ENCODE measurements at regions not wholly inside any gene's neighbourhood (a gene's known extent, or its start where the extent isn't known, plus 50 kb on each side); places are given as distances from the start of the nearest gene placed in this dataset.

GRCh38 chr10:83892737-83893136, 246.6 kb upstream of the GHITM start:
- Histone ChIP-seq H3K4me2 (ENCODE audit: low read length) (no peak overlapping the region), H3K9ac (ENCODE audit: low read length) (no peak overlapping the region), H3K4ac (ENCODE audit: low read depth, low read length) (no peak overlapping the region), H3K56ac (ENCODE audit: low read length) (no peak overlapping the region), H3K18ac (ENCODE audit: low read length) (no peak overlapping the region), H4K5ac (ENCODE audit: low read length) (no peak overlapping the region), H3K27ac (ENCODE audit: low read depth, low read length) (no peak overlapping the region), H2BK15ac (replicated peaks; ENCODE audit: low read depth) (no peak overlapping the region), H3K79me1 (ENCODE audit: low read length) (no peaks in the 10 kb centered on the region), H3K36me3 (ENCODE audit: control insufficient read depth, insufficient read depth, low read length) (no peaks in the 10 kb centered on the region), H3K27me3 (ENCODE audit: insufficient read depth, low read length, poor library complexity) (no peaks in the 10 kb centered on the region), H2BK120ac (ENCODE audit: low read depth, low read length) (no peak overlapping the region), H3K4me1 (ENCODE audit: control insufficient read depth, low read depth, low read length) (peaks cover 2% of the 10 kb centered on the region), H2AK5ac (ENCODE audit: low read length) (no peak overlapping the region), H4K8ac (ENCODE audit: low read depth, low read length) (no peak overlapping the region), H3K23ac (ENCODE audit: low read length) (no peak overlapping the region), H3K79me2 (ENCODE audit: control insufficient read depth, insufficient read depth, low read length) (no peaks in the 10 kb centered on the region), H3K4me3 (ENCODE audit: low read length) (no peak overlapping the region), H2BK5ac (ENCODE audit: low read length) (no peak overlapping the region)
- DNase-seq = no peak
- no CpG with 5 or more reads among the region's 6 CpGs for WGBS (ENCODE audit: extremely low coverage, insufficient coverage, low lambda C conversion rate)

- Histone ChIP-seq H3K4me3 (ENCODE audit: low read length) (no peak overlapping the region), H3K27ac (ENCODE audit: low read depth, low read length) (no peak overlapping the region), H3K79me1 (ENCODE audit: low read length) (no peaks in the 10 kb centered on the region), H3K4me2 (ENCODE audit: low read length) (no peak overlapping the region), H2BK120ac (ENCODE audit: low read depth, low read length) (no peak overlapping the region), H3K36me3 (ENCODE audit: control insufficient read depth, insufficient read depth, low read length) (no peaks in the 10 kb centered on the region), H3K23ac (ENCODE audit: low read length) (no peak overlapping the region), H4K5ac (ENCODE audit: low read length) (no peak overlapping the region), H4K8ac (ENCODE audit: low read depth, low read length) (no peak overlapping the region), H3K27me3 (ENCODE audit: insufficient read depth, low read length, poor library complexity) (no peaks in the 10 kb centered on the region), H2AK5ac (ENCODE audit: low read length) (no peak overlapping the region), H3K79me2 (ENCODE audit: control insufficient read depth, insufficient read depth, low read length) (no peaks in the 10 kb centered on the region), H2BK15ac (replicated peaks; ENCODE audit: low read depth) (no peak overlapping the region), H2BK5ac (ENCODE audit: low read length) (no peak overlapping the region), H3K18ac (ENCODE audit: low read length) (no peak overlapping the region), H3K9ac (ENCODE audit: low read length) (no peak overlapping the region), H3K4ac (ENCODE audit: low read depth, low read length) (no peak overlapping the region), H3K56ac (ENCODE audit: low read length) (no peak overlapping the region), H3K4me1 (ENCODE audit: control insufficient read depth, low read depth, low read length) (peaks cover 2% of the 10 kb centered on the region)
- DNase-seq = no peak
- WGBS (ENCODE audit: extremely low coverage, insufficient coverage, low lambda C conversion rate) = no CpG with 5 or more reads among the region's 6 CpGs
Measured at GRCh38 chr10:83896219-83896618, 243.1 kb upstream of the GHITM start.

- H3K36me3 ChIP-seq (ENCODE audit: control insufficient read depth, insufficient read depth, low read length) = no peaks in the 10 kb centered on the region
- WGBS (ENCODE audit: extremely low coverage, insufficient coverage, low lambda C conversion rate) = no CpG with 5 or more reads among the region's 1 CpG
Measured at GRCh38 chr10:83897626-83898025, 241.7 kb upstream of the GHITM start.

DNA sequence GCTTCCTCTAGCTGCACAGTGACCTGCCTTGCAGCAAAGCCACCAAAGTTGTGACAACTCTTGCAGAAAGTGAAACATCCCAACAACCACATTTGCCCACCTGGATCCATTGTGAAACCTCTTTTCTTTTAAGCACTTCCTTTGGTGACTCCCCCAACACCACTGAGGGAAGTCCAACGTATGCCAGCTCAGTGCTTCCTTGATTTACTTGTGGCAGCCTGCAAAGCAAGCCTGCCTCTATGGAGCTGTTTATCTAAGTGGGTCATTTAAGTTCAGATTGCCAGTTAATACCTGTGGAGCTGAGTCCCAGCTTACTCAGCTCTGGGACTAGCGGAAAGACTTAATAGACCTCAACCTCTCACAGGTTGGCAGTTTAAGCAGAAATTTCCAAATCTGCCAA, 230.8 kb upstream of the GHITM start:
- no peak overlapping the region for H3K56ac ChIP-seq (ENCODE audit: low read length)
- H3K79me2 ChIP-seq (ENCODE audit: control insufficient read depth, insufficient read depth, low read length) = no peaks in the 10 kb centered on the region
- H3K36me3 ChIP-seq (ENCODE audit: control insufficient read depth, insufficient read depth, low read length) = no peaks in the 10 kb centered on the region
- no peak overlapping the region for H3K4ac ChIP-seq (ENCODE audit: low read depth, low read length)
- no peak overlapping the region for H3K4me3 ChIP-seq (ENCODE audit: low read length)
- no peak overlapping the region for H4K8ac ChIP-seq (ENCODE audit: low read depth, low read length)
- H3K79me1 ChIP-seq (ENCODE audit: low read length) = no peaks in the 10 kb centered on the region
- no peak overlapping the region for H4K5ac ChIP-seq (ENCODE audit: low read length)
- H2BK120ac ChIP-seq (ENCODE audit: low read depth, low read length) = no peak overlapping the region
- H2BK15ac ChIP-seq (replicated peaks; ENCODE audit: low read depth) = no peak overlapping the region
- H2AK5ac ChIP-seq (ENCODE audit: low read length) = no peak overlapping the region
- H3K18ac ChIP-seq (ENCODE audit: low read length) = no peak overlapping the region
- H3K27me3 ChIP-seq (ENCODE audit: insufficient read depth, low read length, poor library complexity) = no peaks in the 10 kb centered on the region
- H3K23ac ChIP-seq (ENCODE audit: low read length) = no peak overlapping the region
- H3K4me2 ChIP-seq (ENCODE audit: low read length) = no peak overlapping the region
- WGBS (ENCODE audit: extremely low coverage, insufficient coverage, low lambda C conversion rate) = no CpG with 5 or more reads among the region's 2 CpGs
- peak; percentile 52 for DNase-seq
- H3K9ac ChIP-seq (ENCODE audit: low read length) = no peak overlapping the region
- H3K27ac ChIP-seq (ENCODE audit: low read depth, low read length) = no peak overlapping the region
- H2BK5ac ChIP-seq (ENCODE audit: low read length) = no peak overlapping the region
- peaks cover 8% of the 10 kb centered on the region for H3K4me1 ChIP-seq (ENCODE audit: control insufficient read depth, low read depth, low read length)

More at GRCh38 chr10:83897626-83898025, 241.7 kb upstream of the GHITM start:
- no peak overlapping the region for H3K4ac ChIP-seq (ENCODE audit: low read depth, low read length)
- no peak overlapping the region for H3K4me3 ChIP-seq (ENCODE audit: low read length)
- no peak overlapping the region for H3K9ac ChIP-seq (ENCODE audit: low read length)
- H3K4me2 ChIP-seq (ENCODE audit: low read length) = no peak overlapping the region
- H4K5ac ChIP-seq (ENCODE audit: low read length) = no peak overlapping the region
- no peak overlapping the region for H2AK5ac ChIP-seq (ENCODE audit: low read length)
- H3K27me3 ChIP-seq (ENCODE audit: insufficient read depth, low read length, poor library complexity) = no peaks in the 10 kb centered on the region
- peak; percentile 71 for DNase-seq
- H3K18ac ChIP-seq (ENCODE audit: low read length) = no peak overlapping the region
- H2BK120ac ChIP-seq (ENCODE audit: low read depth, low read length) = no peak overlapping the region
- H2BK5ac ChIP-seq (ENCODE audit: low read length) = no peak overlapping the region
- peak overlapping the region; percentile 45 for H3K27ac ChIP-seq (ENCODE audit: low read depth, low read length)
- H3K23ac ChIP-seq (ENCODE audit: low read length) = no peak overlapping the region
- no peak overlapping the region for H2BK15ac ChIP-seq (replicated peaks; ENCODE audit: low read depth)
- no peak overlapping the region for H4K8ac ChIP-seq (ENCODE audit: low read depth, low read length)
- peaks cover 2% of the 10 kb centered on the region for H3K4me1 ChIP-seq (ENCODE audit: control insufficient read depth, low read depth, low read length)
- H3K56ac ChIP-seq (ENCODE audit: low read length) = no peak overlapping the region
- no peaks in the 10 kb centered on the region for H3K79me1 ChIP-seq (ENCODE audit: low read length)
- H3K79me2 ChIP-seq (ENCODE audit: control insufficient read depth, insufficient read depth, low read length) = no peaks in the 10 kb centered on the region

DNA sequence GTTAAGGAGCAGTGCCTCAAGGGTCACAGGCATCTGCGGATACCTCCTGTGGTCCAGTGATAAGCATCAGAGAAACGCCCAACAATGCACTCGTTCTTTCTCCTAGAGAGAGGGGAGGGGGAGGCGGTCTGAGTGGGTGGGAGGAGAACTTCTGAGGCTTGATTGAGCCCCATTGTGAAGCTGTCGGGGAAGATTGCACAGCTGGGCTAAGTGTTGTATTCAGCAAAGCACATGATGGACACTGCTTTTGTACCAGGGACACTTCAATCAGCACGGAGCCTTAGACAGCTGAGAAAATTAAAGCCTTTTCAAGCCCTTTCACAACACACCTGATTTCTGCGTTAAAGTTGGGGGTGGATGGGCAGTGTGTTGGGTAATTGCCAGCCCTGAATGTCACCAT, 230.3 kb upstream of the GHITM start:
- H3K79me2 ChIP-seq (ENCODE audit: control insufficient read depth, insufficient read depth, low read length) = no peaks in the 10 kb centered on the region
- H3K9ac ChIP-seq (ENCODE audit: low read length) = no peak overlapping the region
- H3K36me3 ChIP-seq (ENCODE audit: control insufficient read depth, insufficient read depth, low read length) = no peaks in the 10 kb centered on the region
- H3K23ac ChIP-seq (ENCODE audit: low read length) = no peak overlapping the region
- H3K4me3 ChIP-seq (ENCODE audit: low read length) = no peak overlapping the region
- H2BK120ac ChIP-seq (ENCODE audit: low read depth, low read length) = no peak overlapping the region
- peak; percentile 70 for DNase-seq
- H2BK15ac ChIP-seq (replicated peaks; ENCODE audit: low read depth) = no peak overlapping the region
- H3K79me1 ChIP-seq (ENCODE audit: low read length) = no peaks in the 10 kb centered on the region
- H3K4ac ChIP-seq (ENCODE audit: low read depth, low read length) = no peak overlapping the region
- no peak overlapping the region for H2BK5ac ChIP-seq (ENCODE audit: low read length)
- H4K5ac ChIP-seq (ENCODE audit: low read length) = no peak overlapping the region
- no peak overlapping the region for H3K18ac ChIP-seq (ENCODE audit: low read length)
- no peak overlapping the region for H3K56ac ChIP-seq (ENCODE audit: low read length)
- H3K4me1 ChIP-seq (ENCODE audit: control insufficient read depth, low read depth, low read length) = peaks cover 8% of the 10 kb centered on the region
- WGBS (ENCODE audit: extremely low coverage, insufficient coverage, low lambda C conversion rate) = no CpG with 5 or more reads among the region's 7 CpGs
- H4K8ac ChIP-seq (ENCODE audit: low read depth, low read length) = no peak overlapping the region
- no peak overlapping the region for H2AK5ac ChIP-seq (ENCODE audit: low read length)
- H3K27ac ChIP-seq (ENCODE audit: low read depth, low read length) = no peak overlapping the region
- H3K27me3 ChIP-seq (ENCODE audit: insufficient read depth, low read length, poor library complexity) = no peaks in the 10 kb centered on the region
- H3K4me2 ChIP-seq (ENCODE audit: low read length) = no peak overlapping the region

DNA sequence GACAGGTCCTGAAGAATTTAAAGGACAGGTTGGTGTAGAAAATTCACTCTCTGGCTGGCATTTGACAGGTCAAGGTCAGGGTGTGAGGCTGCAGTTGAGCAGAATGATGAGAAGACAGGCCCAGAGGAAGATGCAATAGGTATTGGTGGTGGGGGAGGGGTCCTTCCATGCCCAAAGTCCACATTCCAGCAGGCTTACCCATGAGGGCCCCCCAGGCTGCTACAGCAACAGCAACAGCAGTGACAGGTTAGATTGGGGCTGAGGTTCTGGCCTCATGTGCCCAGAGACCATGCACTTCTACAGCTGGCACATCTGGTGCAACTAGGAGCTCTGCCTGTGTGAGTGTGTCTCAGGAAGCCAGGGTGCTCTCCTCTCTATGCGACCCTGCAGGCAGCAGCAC, 223.5 kb upstream of the GHITM start:
- Histone ChIP-seq H4K8ac (ENCODE audit: low read depth, low read length) (no peak overlapping the region), H3K4me1 (ENCODE audit: control insufficient read depth, low read depth, low read length) (no peaks in the 10 kb centered on the region), H2BK5ac (ENCODE audit: low read length) (no peak overlapping the region), H2BK120ac (ENCODE audit: low read depth, low read length) (no peak overlapping the region), H3K36me3 (ENCODE audit: control insufficient read depth, insufficient read depth, low read length) (no peaks in the 10 kb centered on the region), H3K27me3 (ENCODE audit: insufficient read depth, low read length, poor library complexity) (no peaks in the 10 kb centered on the region), H3K79me2 (ENCODE audit: control insufficient read depth, insufficient read depth, low read length) (no peaks in the 10 kb centered on the region), H3K4me2 (ENCODE audit: low read length) (no peak overlapping the region), H2AK5ac (ENCODE audit: low read length) (no peak overlapping the region), H3K79me1 (ENCODE audit: low read length) (no peaks in the 10 kb centered on the region), H3K56ac (ENCODE audit: low read length) (no peak overlapping the region), H3K9ac (ENCODE audit: low read length) (no peak overlapping the region), H3K4ac (ENCODE audit: low read depth, low read length) (no peak overlapping the region), H3K18ac (ENCODE audit: low read length) (no peak overlapping the region), H3K27ac (ENCODE audit: low read depth, low read length) (no peak overlapping the region), H2BK15ac (replicated peaks; ENCODE audit: low read depth) (no peak overlapping the region), H4K5ac (ENCODE audit: low read length) (no peak overlapping the region), H3K4me3 (ENCODE audit: low read length) (no peak overlapping the region), H3K23ac (ENCODE audit: low read length) (no peak overlapping the region)
- DNase-seq = peak; percentile 39
- WGBS (ENCODE audit: extremely low coverage, insufficient coverage, low lambda C conversion rate) = no CpG with 5 or more reads among the region's 1 CpG

Measured in mesendoderm (in vitro differentiated cells).